GM12872 (cell line): ENCODE measurements at regions not wholly inside any gene's neighbourhood (a gene's known extent, or its start where the extent isn't known, plus 50 kb on each side); places are given as distances from the start of the nearest gene placed in this dataset.

Experiments
- CTCF ChIP-seq: IDR thresholded peaks from 3 replicates; pipeline ENCODE4 v1.5.1; 2011; ENCODE audit warnings: low read depth, mild to moderate bottlenecking, low read length, moderate library complexity; ENCODE audit not compliant: insufficient read depth

- TF ChIP-seq CTCF = no peak
Observed at GRCh38 chr1:10867914-10868598, 71.6 kb upstream of the CASZ1 start.

- no peak for TF ChIP-seq CTCF
Observed at GRCh38 chr1:10868599-10868965, 72.1 kb upstream of the CASZ1 start.

GRCh38 chr1:10869933-10870332, 73.5 kb upstream of the CASZ1 start:
- TF ChIP-seq CTCF = no peak

DNA sequence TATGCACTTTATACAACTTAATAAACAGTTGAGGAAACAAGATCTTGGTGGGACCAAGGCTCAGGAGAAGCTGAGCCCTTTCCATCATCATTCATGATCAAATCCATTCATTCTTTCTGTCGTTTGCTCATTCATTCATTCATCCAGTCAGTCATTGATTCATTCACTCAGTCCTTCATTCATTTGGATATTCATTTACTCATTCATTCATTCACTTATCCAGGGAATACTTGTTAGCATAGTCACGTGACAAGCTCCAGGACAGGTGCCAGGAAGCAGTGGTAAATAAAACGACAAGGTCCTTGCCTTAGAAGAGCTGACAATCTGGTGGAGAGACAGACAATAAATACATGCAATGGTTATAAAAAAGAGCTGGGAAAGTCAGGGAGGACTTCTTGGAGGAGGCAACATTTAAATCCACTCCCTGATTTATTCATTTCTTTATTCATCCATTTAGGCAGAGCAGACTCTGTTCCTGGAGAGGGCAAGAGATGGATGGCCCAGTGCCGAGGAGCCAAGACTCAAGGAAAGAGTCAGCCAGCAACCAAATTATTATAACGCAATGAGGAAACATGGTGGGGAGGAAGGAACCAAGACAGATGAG, 74.1 kb upstream of the CASZ1 start:
- no peak for TF ChIP-seq CTCF

DNA sequence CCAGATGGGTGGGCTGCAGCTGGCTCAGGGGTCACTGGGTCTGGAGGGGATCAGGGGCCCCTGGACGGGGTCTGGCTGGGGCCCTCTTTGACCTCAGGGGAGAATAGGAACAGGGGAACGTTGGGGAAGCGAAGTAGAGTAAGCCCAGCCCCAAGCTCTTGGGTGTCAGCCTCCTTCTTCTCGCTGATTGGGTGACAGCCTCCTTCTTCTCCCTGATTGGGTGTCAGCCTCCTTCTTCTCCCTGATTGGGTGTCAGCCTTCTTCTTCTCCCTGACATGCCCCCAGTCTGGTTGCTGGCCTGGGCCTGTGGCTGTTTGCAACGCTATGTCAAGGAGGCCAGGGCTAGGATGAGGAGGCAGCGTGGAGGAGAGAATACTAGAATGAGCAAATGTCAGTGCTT, 76.7 kb upstream of the CASZ1 start:
- no peak for TF ChIP-seq CTCF

DNA sequence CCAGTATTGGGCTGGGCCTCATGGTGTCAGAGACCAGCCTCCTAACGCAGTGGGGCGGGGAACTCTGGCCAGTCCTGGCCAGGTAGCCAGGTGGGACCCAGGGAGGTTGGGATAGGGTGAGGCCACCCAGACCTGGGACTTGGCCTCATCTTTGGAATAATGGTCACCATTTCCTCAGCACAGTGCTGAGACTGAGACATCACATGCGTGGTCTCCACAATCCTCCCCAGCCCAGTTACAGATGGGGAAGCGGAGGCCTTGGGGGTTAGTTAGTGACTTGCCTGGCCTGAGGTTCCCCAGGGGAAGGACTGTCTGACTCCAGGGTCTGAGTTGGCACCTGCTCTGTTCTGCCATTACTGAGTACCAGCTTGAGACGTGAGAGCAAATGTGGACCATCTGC, 77.9 kb upstream of the CASZ1 start:
- no peak for TF ChIP-seq CTCF

DNA sequence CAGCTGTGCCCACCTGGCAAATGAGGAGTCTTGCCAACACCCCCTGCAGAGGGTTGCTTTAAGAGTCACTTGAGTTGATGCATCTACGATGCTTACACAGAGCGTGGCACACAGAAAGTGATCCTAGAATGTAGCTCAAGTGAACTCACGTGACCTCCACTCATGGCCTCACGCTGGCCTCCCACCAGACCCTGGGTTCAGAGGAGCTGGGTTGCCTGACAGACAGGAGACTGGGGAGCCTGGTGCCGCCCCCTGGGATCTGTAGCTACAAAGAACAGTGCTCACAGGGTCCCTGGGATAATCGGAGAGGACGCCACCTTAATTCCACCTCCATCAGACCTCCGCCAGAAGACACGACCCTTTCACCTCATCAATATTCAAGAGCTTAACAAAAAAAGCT, 81.4 kb upstream of the CASZ1 start:
- no peak for TF ChIP-seq CTCF
